ENCODE measurements at regions not wholly inside any gene's neighbourhood (a gene's known extent, or its start where the extent isn't known, plus 50 kb on each side); places are given as distances from the start of the nearest gene placed in this dataset.

GRCh38 chr16:61309386-61309785 is 726.9 kb downstream of the CDH8 start:
- Histone ChIP-seq H3K4me1 (ENCODE audit: low read depth) (no peaks in the 10 kb centered on the region), H3K4me3 (no peak overlapping the region), H3K36me3 (ENCODE audit: low read depth) (no peaks in the 10 kb centered on the region), H3K9me3 (no peaks in the 10 kb centered on the region)
- intact Hi-C loops (cut with DNase I, micrococcal nuclease): no loop called here
- DNase-seq (no peak), ATAC-seq (no peak)
- TF ChIP-seq, protein P1, sequence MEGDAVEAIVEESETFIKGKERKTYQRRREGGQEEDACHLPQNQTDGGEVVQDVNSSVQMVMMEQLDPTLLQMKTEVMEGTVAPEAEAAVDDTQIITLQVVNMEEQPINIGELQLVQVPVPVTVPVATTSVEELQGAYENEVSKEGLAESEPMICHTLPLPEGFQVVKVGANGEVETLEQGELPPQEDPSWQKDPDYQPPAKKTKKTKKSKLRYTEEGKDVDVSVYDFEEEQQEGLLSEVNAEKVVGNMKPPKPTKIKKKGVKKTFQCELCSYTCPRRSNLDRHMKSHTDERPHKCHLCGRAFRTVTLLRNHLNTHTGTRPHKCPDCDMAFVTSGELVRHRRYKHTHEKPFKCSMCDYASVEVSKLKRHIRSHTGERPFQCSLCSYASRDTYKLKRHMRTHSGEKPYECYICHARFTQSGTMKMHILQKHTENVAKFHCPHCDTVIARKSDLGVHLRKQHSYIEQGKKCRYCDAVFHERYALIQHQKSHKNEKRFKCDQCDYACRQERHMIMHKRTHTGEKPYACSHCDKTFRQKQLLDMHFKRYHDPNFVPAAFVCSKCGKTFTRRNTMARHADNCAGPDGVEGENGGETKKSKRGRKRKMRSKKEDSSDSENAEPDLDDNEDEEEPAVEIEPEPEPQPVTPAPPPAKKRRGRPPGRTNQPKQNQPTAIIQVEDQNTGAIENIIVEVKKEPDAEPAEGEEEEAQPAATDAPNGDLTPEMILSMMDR (IDR thresholded peaks at IDR 0.05): no peak

- Histone ChIP-seq H3K4me1 (ENCODE audit: low read depth) (no peaks in the 10 kb centered on the region), H3K4me3 (no peak overlapping the region), H3K9me3 (no peaks in the 10 kb centered on the region), H3K36me3 (ENCODE audit: low read depth) (no peaks in the 10 kb centered on the region)
- intact Hi-C loops (cut with DNase I, micrococcal nuclease): no loop called here
- TF ChIP-seq, protein P1 (IDR thresholded peaks at IDR 0.05): no peak
- no peak for DNase-seq
- no peak for ATAC-seq
These were observed 730.0 kb downstream of the CDH8 start for GRCh38 chr16:61306204-61306603.

DNA sequence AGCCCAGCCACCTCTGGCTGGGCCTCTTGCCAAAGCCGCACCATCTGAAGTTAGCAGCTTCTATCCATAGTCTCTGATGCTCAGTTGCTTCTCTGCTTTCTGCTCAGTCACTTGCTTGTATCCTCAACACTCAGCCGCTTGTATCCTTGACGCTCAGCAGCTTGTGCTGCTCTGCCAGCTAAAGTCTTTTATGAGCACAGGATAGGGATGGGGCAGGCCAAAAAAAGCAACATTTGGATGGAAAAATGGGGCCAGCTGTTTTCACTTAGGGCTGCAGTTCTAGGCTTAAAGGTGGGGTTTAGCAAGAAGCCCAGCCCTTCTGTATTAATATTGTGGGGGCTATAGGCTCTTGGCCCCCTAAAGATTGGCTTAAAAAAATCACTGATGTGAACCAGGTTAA is 739.4 kb downstream of the CDH8 start:
- no peak for ATAC-seq
- Histone ChIP-seq H3K9me3 (no peaks in the 10 kb centered on the region), H3K4me3 (no peak overlapping the region), H3K36me3 (ENCODE audit: low read depth) (no peaks in the 10 kb centered on the region), H3K4me1 (ENCODE audit: low read depth) (no peaks in the 10 kb centered on the region)
- intact Hi-C loops (cut with DNase I, micrococcal nuclease): no loop called here
- no peak for DNase-seq
- TF ChIP-seq, protein P1 (IDR thresholded peaks at IDR 0.05): no peak

GRCh38 chr16:61296305-61296704 is 739.9 kb downstream of the CDH8 start:
- H3K9me3 ChIP-seq: no peaks in the 10 kb centered on the region
- intact Hi-C loops (cut with DNase I, micrococcal nuclease): no loop called here
- TF ChIP-seq, protein P1 (IDR thresholded peaks at IDR 0.05): no peak
- DNase-seq (no peak), ATAC-seq (no peak)
- no peak overlapping the region for H3K4me3 ChIP-seq
- no peaks in the 10 kb centered on the region for H3K36me3 ChIP-seq (ENCODE audit: low read depth)
- H3K4me1 ChIP-seq (ENCODE audit: low read depth): no peaks in the 10 kb centered on the region

DNA sequence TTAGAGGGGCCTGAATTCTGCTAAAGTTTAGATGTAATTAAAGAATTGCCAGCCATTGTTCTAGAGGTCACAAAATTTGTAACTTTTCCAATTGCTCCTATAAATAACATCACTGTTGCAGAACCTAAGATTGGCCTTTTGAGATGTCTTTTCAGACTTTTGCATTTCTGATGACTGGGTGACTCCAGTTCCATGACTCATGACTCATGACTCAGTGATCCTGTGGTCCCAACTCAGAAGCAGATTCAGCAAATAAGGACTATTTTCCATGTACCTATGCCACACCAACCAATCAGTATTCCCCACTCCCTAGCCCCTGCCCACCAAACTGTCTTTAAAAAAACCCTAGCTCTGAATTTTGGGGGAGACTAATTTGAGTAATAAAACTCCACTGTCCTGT is 740.9 kb downstream of the CDH8 start:
- Histone ChIP-seq H3K36me3 (ENCODE audit: low read depth) (no peaks in the 10 kb centered on the region), H3K9me3 (no peaks in the 10 kb centered on the region), H3K4me1 (ENCODE audit: low read depth) (no peaks in the 10 kb centered on the region), H3K4me3 (no peak overlapping the region)
- no peak for DNase-seq
- no peak for ATAC-seq
- intact Hi-C loops (cut with DNase I, micrococcal nuclease): no loop called here
- TF ChIP-seq, protein P1 (IDR thresholded peaks at IDR 0.05): no peak

- intact Hi-C loops (cut with DNase I, micrococcal nuclease): no loop called here
- Histone ChIP-seq H3K36me3 (ENCODE audit: low read depth) (no peaks in the 10 kb centered on the region), H3K9me3 (no peaks in the 10 kb centered on the region), H3K4me3 (no peak overlapping the region), H3K4me1 (ENCODE audit: low read depth) (no peaks in the 10 kb centered on the region)
- DNase-seq (no peak), ATAC-seq (no peak)
- TF ChIP-seq, protein P1 (IDR thresholded peaks at IDR 0.05): no peak
These were observed 747.1 kb downstream of the CDH8 start for GRCh38 chr16:61289141-61289540.

Measured in mucosa of descending colon (tissue), 3 donors.